ENCODE measurements at regions not wholly inside any gene's neighbourhood (a gene's known extent, or its start where the extent isn't known, plus 50 kb on each side); places are given as distances from the start of the nearest gene placed in this dataset.

- H3K9me3 ChIP-seq (ENCODE audit: control insufficient read depth, insufficient read depth, low read depth, low read length), result peaks cover 6% of the 10 kb centered on the region; the same call in 1 of the 2 replicates
- peaks cover 11% of the 10 kb centered on the region for H3K4me1 ChIP-seq (ENCODE audit: control insufficient read depth, insufficient read depth, low read length)
- H3K27ac ChIP-seq (ENCODE audit: low read depth, low read length), result no peak overlapping the region
- no peak overlapping the region for H3K4me3 ChIP-seq (ENCODE audit: low read depth, low read length)
- H3K27me3 ChIP-seq (ENCODE audit: control insufficient read depth, insufficient read depth, low read length), result no peaks in the 10 kb centered on the region
- H3K9ac ChIP-seq (ENCODE audit: low read length), result no peak overlapping the region
- no peaks in the 10 kb centered on the region for H3K36me3 ChIP-seq (ENCODE audit: control insufficient read depth, insufficient read depth, low read length)
These were observed 178.2 kb upstream of the ADAMTS9 start for GRCh38 chr3:64865839-64866570.

- no peaks in the 10 kb centered on the region for H3K9me3 ChIP-seq (ENCODE audit: control insufficient read depth, insufficient read depth, low read depth, low read length)
- peaks cover 11% of the 10 kb centered on the region for H3K4me1 ChIP-seq (ENCODE audit: control insufficient read depth, insufficient read depth, low read length)
- H3K9ac ChIP-seq (ENCODE audit: low read length), result no peak overlapping the region
- no peak overlapping the region for H3K27ac ChIP-seq (ENCODE audit: low read depth, low read length)
- H3K27me3 ChIP-seq (ENCODE audit: control insufficient read depth, insufficient read depth, low read length), result no peaks in the 10 kb centered on the region
- H3K4me3 ChIP-seq (ENCODE audit: low read depth, low read length), result no peak overlapping the region
- H3K36me3 ChIP-seq (ENCODE audit: control insufficient read depth, insufficient read depth, low read length), result no peaks in the 10 kb centered on the region
These were observed 175.7 kb upstream of the ADAMTS9 start for GRCh38 chr3:64863226-64864212.

- Histone ChIP-seq H3K4me3 (ENCODE audit: low read depth, low read length) (no peak overlapping the region), H3K27me3 (ENCODE audit: control insufficient read depth, insufficient read depth, low read length) (no peaks in the 10 kb centered on the region), H3K27ac (ENCODE audit: low read depth, low read length) (no peak overlapping the region), H3K36me3 (ENCODE audit: control insufficient read depth, insufficient read depth, low read length) (no peaks in the 10 kb centered on the region), H3K9ac (ENCODE audit: low read length) (no peak overlapping the region), H3K9me3 (ENCODE audit: control insufficient read depth, insufficient read depth, low read depth, low read length) (no peaks in the 10 kb centered on the region), H3K4me1 (ENCODE audit: control insufficient read depth, insufficient read depth, low read length) (peaks cover 10% of the 10 kb centered on the region)
These were observed 173.9 kb upstream of the ADAMTS9 start for GRCh38 chr3:64861684-64862083.

GRCh38 chr3:64860536-64860870 lies 172.7 kb upstream of the ADAMTS9 start:
- no peaks in the 10 kb centered on the region for H3K9me3 ChIP-seq (ENCODE audit: control insufficient read depth, insufficient read depth, low read depth, low read length)
- no peaks in the 10 kb centered on the region for H3K36me3 ChIP-seq (ENCODE audit: control insufficient read depth, insufficient read depth, low read length)
- no peak overlapping the region for H3K4me3 ChIP-seq (ENCODE audit: low read depth, low read length)
- H3K27me3 ChIP-seq (ENCODE audit: control insufficient read depth, insufficient read depth, low read length), result no peaks in the 10 kb centered on the region
- H3K27ac ChIP-seq (ENCODE audit: low read depth, low read length), result no peak overlapping the region
- no peak overlapping the region for H3K9ac ChIP-seq (ENCODE audit: low read length)
- H3K4me1 ChIP-seq (ENCODE audit: control insufficient read depth, insufficient read depth, low read length), result no peaks in the 10 kb centered on the region

GRCh38 chr3:64859625-64860535 lies 172.1 kb upstream of the ADAMTS9 start:
- Histone ChIP-seq H3K4me1 (ENCODE audit: control insufficient read depth, insufficient read depth, low read length) (no peaks in the 10 kb centered on the region), H3K4me3 (ENCODE audit: low read depth, low read length) (no peak overlapping the region), H3K9me3 (ENCODE audit: control insufficient read depth, insufficient read depth, low read depth, low read length) (no peaks in the 10 kb centered on the region), H3K27ac (ENCODE audit: low read depth, low read length) (no peak overlapping the region), H3K9ac (ENCODE audit: low read length) (no peak overlapping the region), H3K27me3 (ENCODE audit: control insufficient read depth, insufficient read depth, low read length) (no peaks in the 10 kb centered on the region), H3K36me3 (ENCODE audit: control insufficient read depth, insufficient read depth, low read length) (no peaks in the 10 kb centered on the region)

- no peaks in the 10 kb centered on the region for H3K27me3 ChIP-seq (ENCODE audit: control insufficient read depth, insufficient read depth, low read length)
- H3K9ac ChIP-seq (ENCODE audit: low read length), result no peak overlapping the region
- H3K27ac ChIP-seq (ENCODE audit: low read depth, low read length), result no peak overlapping the region
- H3K36me3 ChIP-seq (ENCODE audit: control insufficient read depth, insufficient read depth, low read length), result no peaks in the 10 kb centered on the region
- no peak overlapping the region for H3K4me3 ChIP-seq (ENCODE audit: low read depth, low read length)
- no peaks in the 10 kb centered on the region for H3K9me3 ChIP-seq (ENCODE audit: control insufficient read depth, insufficient read depth, low read depth, low read length)
- no peaks in the 10 kb centered on the region for H3K4me1 ChIP-seq (ENCODE audit: control insufficient read depth, insufficient read depth, low read length)
These were observed 169.2 kb upstream of the ADAMTS9 start for GRCh38 chr3:64856977-64857516.

GRCh38 chr3:64856106-64856505 lies 168.3 kb upstream of the ADAMTS9 start:
- Histone ChIP-seq H3K9me3 (ENCODE audit: control insufficient read depth, insufficient read depth, low read depth, low read length) (no peaks in the 10 kb centered on the region), H3K4me1 (ENCODE audit: control insufficient read depth, insufficient read depth, low read length) (no peaks in the 10 kb centered on the region), H3K9ac (ENCODE audit: low read length) (no peak overlapping the region), H3K4me3 (ENCODE audit: low read depth, low read length) (no peak overlapping the region), H3K36me3 (ENCODE audit: control insufficient read depth, insufficient read depth, low read length) (no peaks in the 10 kb centered on the region), H3K27ac (ENCODE audit: low read depth, low read length) (no peak overlapping the region), H3K27me3 (ENCODE audit: control insufficient read depth, insufficient read depth, low read length) (no peaks in the 10 kb centered on the region)

- Histone ChIP-seq H3K27ac (ENCODE audit: low read depth, low read length) (no peak overlapping the region), H3K4me3 (ENCODE audit: low read depth, low read length) (no peak overlapping the region), H3K27me3 (ENCODE audit: control insufficient read depth, insufficient read depth, low read length) (no peaks in the 10 kb centered on the region), H3K36me3 (ENCODE audit: control insufficient read depth, insufficient read depth, low read length) (no peaks in the 10 kb centered on the region), H3K9ac (ENCODE audit: low read length) (no peak overlapping the region), H3K9me3 (ENCODE audit: control insufficient read depth, insufficient read depth, low read depth, low read length) (no peaks in the 10 kb centered on the region), H3K4me1 (ENCODE audit: control insufficient read depth, insufficient read depth, low read length) (no peaks in the 10 kb centered on the region)
These were observed 165.7 kb upstream of the ADAMTS9 start for GRCh38 chr3:64853456-64853855.

- no peak overlapping the region for H3K4me3 ChIP-seq (ENCODE audit: low read depth, low read length)
- no peak overlapping the region for H3K27ac ChIP-seq (ENCODE audit: low read depth, low read length)
These were observed 164.9 kb upstream of the ADAMTS9 start for GRCh38 chr3:64852738-64853137.

GRCh38 chr3:64848822-64849221 lies 161.0 kb upstream of the ADAMTS9 start:
- Histone ChIP-seq H3K36me3 (ENCODE audit: control insufficient read depth, insufficient read depth, low read length) (no peaks in the 10 kb centered on the region), H3K27ac (ENCODE audit: low read depth, low read length) (no peak overlapping the region), H3K9me3 (ENCODE audit: control insufficient read depth, insufficient read depth, low read depth, low read length) (no peaks in the 10 kb centered on the region), H3K4me3 (ENCODE audit: low read depth, low read length) (no peak overlapping the region), H3K27me3 (ENCODE audit: control insufficient read depth, insufficient read depth, low read length) (no peaks in the 10 kb centered on the region), H3K4me1 (ENCODE audit: control insufficient read depth, insufficient read depth, low read length) (no peaks in the 10 kb centered on the region), H3K9ac (ENCODE audit: low read length) (no peak overlapping the region)

More at GRCh38 chr3:64852738-64853137, 164.9 kb upstream of the ADAMTS9 start:
- Histone ChIP-seq H3K9me3 (ENCODE audit: control insufficient read depth, insufficient read depth, low read depth, low read length) (no peaks in the 10 kb centered on the region), H3K27me3 (ENCODE audit: control insufficient read depth, insufficient read depth, low read length) (no peaks in the 10 kb centered on the region), H3K4me1 (ENCODE audit: control insufficient read depth, insufficient read depth, low read length) (no peaks in the 10 kb centered on the region), H3K36me3 (ENCODE audit: control insufficient read depth, insufficient read depth, low read length) (no peaks in the 10 kb centered on the region), H3K9ac (ENCODE audit: low read length) (no peak overlapping the region)
